ENCODE measurements at regions not wholly inside any gene's neighbourhood (a gene's known extent, or its start where the extent isn't known, plus 50 kb on each side); places are given as distances from the start of the nearest gene placed in this dataset.

- no peak for TF ChIP-seq CTCF (IDR thresholded peaks at IDR 0.05; ENCODE audit: insufficient read depth, low read length)
- no peak overlapping the region for H3K4me3 ChIP-seq (ENCODE audit: low read depth, low read length)
- no peak for DNase-seq (ENCODE audit: low read depth)
Measured at GRCh38 chr7:32253299-32253698, 183.1 kb upstream of the PDE1C start.

GRCh38 chr7:32251659-32252058 lies 181.5 kb upstream of the PDE1C start:
- no peak for TF ChIP-seq CTCF (IDR thresholded peaks at IDR 0.05; ENCODE audit: insufficient read depth, low read length)
- DNase-seq (ENCODE audit: low read depth) = no peak
- H3K4me3 ChIP-seq (ENCODE audit: low read depth, low read length) = no peak overlapping the region

GRCh38 chr7:32250471-32251260 lies 180.5 kb upstream of the PDE1C start:
- DNase-seq (ENCODE audit: low read depth) = no peak
- no peak for TF ChIP-seq CTCF (IDR thresholded peaks at IDR 0.05; ENCODE audit: insufficient read depth, low read length)
- H3K4me3 ChIP-seq (ENCODE audit: low read depth, low read length) = no peak overlapping the region

GRCh38 chr7:32250003-32250402 lies 179.8 kb upstream of the PDE1C start:
- no peak for TF ChIP-seq CTCF (IDR thresholded peaks at IDR 0.05; ENCODE audit: insufficient read depth, low read length)
- no peak for DNase-seq (ENCODE audit: low read depth)
- H3K4me3 ChIP-seq (ENCODE audit: low read depth, low read length) = no peak overlapping the region

- H3K4me3 ChIP-seq (ENCODE audit: low read depth, low read length) = no peak overlapping the region
- DNase-seq (ENCODE audit: low read depth) = no peak
- TF ChIP-seq CTCF (IDR thresholded peaks at IDR 0.05; ENCODE audit: insufficient read depth, low read length) = no peak
Measured at GRCh38 chr7:32248522-32248921, 178.3 kb upstream of the PDE1C start.

GRCh38 chr7:32244806-32245345 lies 174.7 kb upstream of the PDE1C start:
- TF ChIP-seq CTCF (IDR thresholded peaks at IDR 0.05; ENCODE audit: insufficient read depth, low read length) = no peak
- no peak overlapping the region for H3K4me3 ChIP-seq (ENCODE audit: low read depth, low read length)
- no peak for DNase-seq (ENCODE audit: low read depth)

Data from fibroblast of the aortic adventitia (primary cell).